Psoas muscle (tissue), 7 donors: ENCODE measurements at regions not wholly inside any gene's neighbourhood (a gene's known extent, or its start where the extent isn't known, plus 50 kb on each side); places are given as distances from the start of the nearest gene placed in this dataset.

Source experiments
- ATAC-seq, 4 donors: fragments of 200-7000 bp; cut with Tn5 transposase; one replicate each; pipeline ENCODE4 v1.9.1; 2020; ENCODE audit warnings: moderate library complexity in 3 of 4, mild to moderate bottlenecking in 2 of 4
- DNase-seq, 2 donors: peaks; one replicate each; pipeline ENCODE4 v3.0.0-alpha.2; 2020
- H3K27ac ChIP-seq: fragments of 200-600 bp; one replicate; pipeline ENCODE4 v1.8.0; 2022
- H3K27me3 ChIP-seq, 3 donors: fragments of 200-600 bp in 1 of 3; one replicate each; pipeline versions ENCODE4 v1.6.1 to v1.8.0; 2013 to 2022; ENCODE audit warnings: low read length in 2 of 3, mild to moderate bottlenecking in 2 of 3, moderate library complexity in 1 of 3; ENCODE audit not compliant: insufficient read depth in 3 of 3
- H3K36me3 ChIP-seq, 2 donors: fragments of 200-600 bp in 1 of 2; one replicate each; pipeline versions ENCODE4 v1.6.1 to v1.8.0; 2013 to 2022; ENCODE audit warnings: low read depth in 1 of 2, mild to moderate bottlenecking in 1 of 2, moderate library complexity in 1 of 2; ENCODE audit not compliant: insufficient read depth in 1 of 2
- H3K4me1 ChIP-seq: fragments of 200-600 bp; one replicate; pipeline ENCODE4 v1.8.0; 2022
- H3K4me3 ChIP-seq: fragments of 200-600 bp; one replicate; pipeline ENCODE4 v1.8.0; 2022; ENCODE audit warnings: mild to moderate bottlenecking
- H3K9me3 ChIP-seq: fragments of 200-600 bp; one replicate; pipeline ENCODE4 v1.8.0; 2022
- WGBS, 3 donors: extraction: QIAGEN DNeasy Blood & Tissue Kit; methylation state at CpG; one replicate each; pipeline versions ENCODE4 v1.1.6 to v1.1.7; 2013; 5-methylcytosine and 5-hydroxymethylcytosine counted together
- intact Hi-C, 2 donors: fragments of 100-400 bp; cut with DNase I; formaldehyde crosslinking; loops; one replicate each; pipeline versions ENCODE4 v1.11.0 to v1.14.2; 2022
- TF ChIP-seq, protein P1 (sequence below): fragments of 200-600 bp; IDR thresholded peaks from one replicate; pipeline ENCODE4 v1.8.0; 2022; ENCODE audit warnings: antibody characterized with exemption
- donor health status: healthy with polysubstance abuse.
- donor health status: DM: no; HTN: no; CAD: no; lungs with moderate emphysema.
- donor health status: Bipolar disorder and iron deficiency.
- donor health status: healthy.
- donor health status: DM: yes; HTN: yes; CAD: no.
- donor health status: DM: no; HTN: no; CAD: no.
- donor health status: DM: yes; HTN: yes; CAD: no.

DNA sequence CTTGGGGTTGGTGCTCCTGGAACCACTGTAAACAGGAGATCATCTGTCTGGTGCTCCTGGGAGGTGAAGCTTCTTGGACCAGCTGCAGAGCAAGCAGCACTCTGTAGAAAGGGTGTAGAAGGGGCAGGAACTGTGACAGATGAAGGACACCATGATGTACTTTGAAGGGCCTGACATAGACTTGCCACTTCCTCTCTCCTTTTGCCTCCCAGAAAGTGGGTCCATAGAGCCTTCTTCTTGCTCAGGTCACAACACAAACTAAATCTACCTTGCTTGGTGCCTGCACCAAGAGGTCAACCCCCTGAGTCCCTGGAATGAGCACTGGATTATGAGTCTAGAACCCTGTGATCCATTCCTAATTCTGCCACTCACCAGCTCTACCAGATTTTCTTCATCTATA is 176.1 kb upstream of the HES1 start:
- peaks cover 3% of the 10 kb centered on the region for H3K9me3 ChIP-seq
- peaks cover 0 to 3% (median 0%) of the 10 kb centered on the region in 3 donors for H3K27me3 ChIP-seq
- no peak overlapping the region for H3K4me3 ChIP-seq
- TF ChIP-seq, protein P1, sequence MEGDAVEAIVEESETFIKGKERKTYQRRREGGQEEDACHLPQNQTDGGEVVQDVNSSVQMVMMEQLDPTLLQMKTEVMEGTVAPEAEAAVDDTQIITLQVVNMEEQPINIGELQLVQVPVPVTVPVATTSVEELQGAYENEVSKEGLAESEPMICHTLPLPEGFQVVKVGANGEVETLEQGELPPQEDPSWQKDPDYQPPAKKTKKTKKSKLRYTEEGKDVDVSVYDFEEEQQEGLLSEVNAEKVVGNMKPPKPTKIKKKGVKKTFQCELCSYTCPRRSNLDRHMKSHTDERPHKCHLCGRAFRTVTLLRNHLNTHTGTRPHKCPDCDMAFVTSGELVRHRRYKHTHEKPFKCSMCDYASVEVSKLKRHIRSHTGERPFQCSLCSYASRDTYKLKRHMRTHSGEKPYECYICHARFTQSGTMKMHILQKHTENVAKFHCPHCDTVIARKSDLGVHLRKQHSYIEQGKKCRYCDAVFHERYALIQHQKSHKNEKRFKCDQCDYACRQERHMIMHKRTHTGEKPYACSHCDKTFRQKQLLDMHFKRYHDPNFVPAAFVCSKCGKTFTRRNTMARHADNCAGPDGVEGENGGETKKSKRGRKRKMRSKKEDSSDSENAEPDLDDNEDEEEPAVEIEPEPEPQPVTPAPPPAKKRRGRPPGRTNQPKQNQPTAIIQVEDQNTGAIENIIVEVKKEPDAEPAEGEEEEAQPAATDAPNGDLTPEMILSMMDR: no peak
- no peaks in the 10 kb centered on the region for H3K36me3 ChIP-seq
- intact Hi-C loops: no loop called here
- no peak overlapping the region for H3K27ac ChIP-seq
- H3K4me1 ChIP-seq: peaks cover 9% of the 10 kb centered on the region
- DNase-seq (no peak), ATAC-seq (no peak)

DNA sequence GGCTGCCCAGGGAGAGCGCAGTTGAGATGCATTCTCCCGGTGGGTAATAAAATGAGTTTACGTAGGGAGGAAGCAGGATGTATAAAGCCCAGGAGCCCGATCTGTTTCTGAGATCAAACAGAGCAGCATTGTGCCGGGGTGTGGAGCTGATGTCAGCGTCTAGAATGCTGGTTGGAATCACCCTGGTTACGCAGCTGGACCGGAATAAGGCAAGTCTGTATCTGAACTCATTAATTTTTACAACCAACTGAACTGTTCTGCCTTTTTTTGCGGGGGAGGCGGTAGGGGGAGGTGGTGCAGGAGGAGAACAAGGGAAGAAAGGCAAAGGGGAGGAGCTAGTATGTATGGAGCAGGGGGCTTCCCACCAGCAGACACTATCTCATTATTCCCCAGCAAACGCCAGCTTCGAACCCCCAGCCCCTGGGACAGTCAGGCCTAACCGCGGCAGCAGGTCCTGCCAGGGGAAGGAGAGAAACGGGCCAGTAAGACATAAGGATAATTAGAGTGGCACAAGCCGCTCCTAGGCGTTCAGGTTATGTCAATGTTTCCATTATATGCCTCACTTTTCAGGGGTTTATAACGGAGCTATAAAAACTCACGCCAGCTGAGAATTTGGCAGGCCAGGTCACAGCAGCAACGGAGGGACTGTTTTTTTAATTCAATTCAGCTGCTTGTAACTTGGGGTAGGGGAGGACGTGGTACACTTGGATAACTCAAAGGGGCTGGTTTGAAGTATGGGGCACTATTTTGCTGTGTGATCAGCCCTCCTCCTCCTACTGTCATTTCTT is 175.3 kb upstream of the HES1 start:
- no peaks in the 10 kb centered on the region for H3K9me3 ChIP-seq
- intact Hi-C loops: no loop called here
- no peak for ATAC-seq
- H3K4me1 ChIP-seq: peaks cover 9% of the 10 kb centered on the region
- no peak overlapping the region for H3K27ac ChIP-seq
- WGBS, 3 donors: 62 to 67% (median 64%) methylated on average over 21 of the region's 21 CpGs
- no peaks in the 10 kb centered on the region for H3K36me3 ChIP-seq
- H3K27me3 ChIP-seq: peaks cover 0 to 3% (median 0%) of the 10 kb centered on the region in 3 donors
- no peak overlapping the region for H3K4me3 ChIP-seq
- TF ChIP-seq, protein P1: no peak
- no peak for DNase-seq

DNA sequence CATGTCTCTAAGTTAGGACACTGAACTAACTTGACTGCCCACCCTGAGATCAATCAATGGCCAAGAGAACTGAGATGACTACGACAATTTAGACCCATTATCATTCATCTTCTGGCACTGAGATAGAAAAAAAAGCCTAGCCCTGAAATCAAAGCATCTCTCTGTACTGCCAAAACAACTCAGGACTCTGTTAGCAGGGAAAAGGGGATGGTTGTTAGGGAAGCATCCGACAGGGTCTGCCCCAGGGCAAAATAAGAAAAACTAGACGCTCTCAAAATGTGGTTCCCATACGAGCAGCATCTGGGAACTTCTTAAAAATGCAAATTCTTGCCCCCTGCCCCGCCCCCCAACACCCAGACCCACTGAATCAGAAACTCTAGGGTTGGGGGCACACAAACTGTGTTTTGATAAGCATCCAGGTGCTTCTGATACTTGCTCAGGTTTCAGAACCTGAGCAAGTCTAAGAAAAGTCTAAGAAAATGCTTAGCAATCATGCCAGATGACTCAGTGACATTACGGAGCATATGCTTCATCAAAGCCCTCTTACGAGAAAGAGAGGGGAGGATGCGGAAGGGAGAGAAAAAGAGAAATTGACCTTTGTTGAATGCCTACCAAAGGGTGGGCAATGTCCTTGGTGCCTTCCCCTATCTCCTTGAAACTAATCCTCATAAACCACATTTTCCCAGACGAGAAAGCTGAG is 172.8 kb upstream of the HES1 start:
- no peak overlapping the region for H3K4me3 ChIP-seq
- ATAC-seq (peak in 2 of 4 donors; percentile 39 to 47), DNase-seq (no peak)
- H3K36me3 ChIP-seq: no peaks in the 10 kb centered on the region
- peaks cover 0 to 3% (median 0%) of the 10 kb centered on the region in 3 donors for H3K27me3 ChIP-seq
- intact Hi-C loops: no loop called here
- H3K27ac ChIP-seq: no peak overlapping the region
- 84 to 95% (median 85%) methylated on average over 9 of the region's 9 CpGs for WGBS, 3 donors
- peaks cover 9% of the 10 kb centered on the region for H3K4me1 ChIP-seq
- no peaks in the 10 kb centered on the region for H3K9me3 ChIP-seq
- TF ChIP-seq, protein P1: no peak

DNA sequence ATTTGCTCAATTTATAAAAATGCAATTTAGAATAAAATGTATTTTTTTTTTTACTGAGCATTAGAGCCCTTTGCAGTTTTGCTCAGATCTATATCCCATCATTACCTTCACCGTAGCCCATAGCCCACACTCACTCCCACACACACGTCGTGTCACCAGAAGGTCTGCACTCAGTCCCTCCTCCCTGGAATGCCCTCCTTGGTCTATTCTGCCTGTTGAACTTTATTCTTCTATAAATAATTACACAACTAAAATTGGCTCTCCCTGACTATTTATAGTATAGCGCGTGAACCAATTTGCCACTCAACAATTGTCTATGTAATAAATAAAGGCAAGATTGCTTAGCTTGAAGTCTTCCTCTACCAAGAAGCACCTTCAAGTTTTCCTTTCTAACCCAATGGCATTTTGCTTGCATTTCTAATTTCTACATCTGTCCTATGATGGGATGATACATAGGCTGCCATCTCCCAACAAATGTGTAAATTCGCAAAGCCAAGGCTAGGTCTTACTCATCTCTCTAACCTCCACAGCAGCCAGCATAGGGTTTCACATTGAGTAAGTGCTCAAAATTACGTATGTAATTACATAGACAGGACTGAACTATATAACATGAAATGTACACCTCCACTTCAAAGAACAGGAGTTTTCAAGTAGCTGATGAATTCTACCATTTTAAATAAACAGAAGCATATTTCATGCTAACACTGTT is 172.0 kb upstream of the HES1 start:
- peak in 3 of 4 donors; percentile 68 to 84 (median 82) for ATAC-seq
- TF ChIP-seq, protein P1: no peak
- peaks cover 9% of the 10 kb centered on the region for H3K4me1 ChIP-seq
- H3K9me3 ChIP-seq: no peaks in the 10 kb centered on the region
- 51 to 74% (median 51%) methylated on average over 7 of the region's 7 CpGs for WGBS, 3 donors
- intact Hi-C loops: no loop called here
- H3K27me3 ChIP-seq: peaks cover 0 to 3% (median 0%) of the 10 kb centered on the region in 3 donors
- H3K36me3 ChIP-seq: no peaks in the 10 kb centered on the region
- no peak overlapping the region for H3K27ac ChIP-seq
- DNase-seq: no peak
- H3K4me3 ChIP-seq: no peak overlapping the region
